ENCODE measurements at regions not wholly inside any gene's neighbourhood (a gene's known extent, or its start where the extent isn't known, plus 50 kb on each side); places are given as distances from the start of the nearest gene placed in this dataset.

GRCh38 chr1:232372431-232372830 lies 257.5 kb downstream of the SIPA1L2 start:
- H3K4me2 ChIP-seq (ENCODE audit: insufficient read depth, low read length): no peak overlapping the region
- no peak overlapping the region for H3K4me3 ChIP-seq (replicated peaks in 1 of 3; ENCODE audit: insufficient read depth in 1 of 3, low read depth in 1 of 3, low read length in 3 of 3)
- CTCF ChIA-PET: no interaction called here
- FAIRE-seq (no peak), DNase-seq (ENCODE audit: low read depth, low spot score) (no peak)
- H3K9me1 ChIP-seq (replicated peaks; ENCODE audit: control insufficient read depth, extremely low read depth, insufficient read depth, low read length): no peaks in the 10 kb centered on the region
- no peaks in the 10 kb centered on the region for H3K9me3 ChIP-seq (replicated peaks; ENCODE audit: control insufficient read depth, insufficient read depth, low read length)
- POLR2A ChIA-PET: no interaction called here
- H4K20me1 ChIP-seq (replicated peaks; ENCODE audit: control insufficient read depth, extremely low read depth, insufficient read depth, low read length): no peaks in the 10 kb centered on the region
- H3K27me3 ChIP-seq (ENCODE audit: control insufficient read depth in 2 of 2, insufficient read depth in 2 of 2, low read length in 2 of 2): no peaks in the 10 kb centered on the region
- BruUV-seq (replicated peaks): no TSS peak
- TF ChIP-seq, protein P1, sequence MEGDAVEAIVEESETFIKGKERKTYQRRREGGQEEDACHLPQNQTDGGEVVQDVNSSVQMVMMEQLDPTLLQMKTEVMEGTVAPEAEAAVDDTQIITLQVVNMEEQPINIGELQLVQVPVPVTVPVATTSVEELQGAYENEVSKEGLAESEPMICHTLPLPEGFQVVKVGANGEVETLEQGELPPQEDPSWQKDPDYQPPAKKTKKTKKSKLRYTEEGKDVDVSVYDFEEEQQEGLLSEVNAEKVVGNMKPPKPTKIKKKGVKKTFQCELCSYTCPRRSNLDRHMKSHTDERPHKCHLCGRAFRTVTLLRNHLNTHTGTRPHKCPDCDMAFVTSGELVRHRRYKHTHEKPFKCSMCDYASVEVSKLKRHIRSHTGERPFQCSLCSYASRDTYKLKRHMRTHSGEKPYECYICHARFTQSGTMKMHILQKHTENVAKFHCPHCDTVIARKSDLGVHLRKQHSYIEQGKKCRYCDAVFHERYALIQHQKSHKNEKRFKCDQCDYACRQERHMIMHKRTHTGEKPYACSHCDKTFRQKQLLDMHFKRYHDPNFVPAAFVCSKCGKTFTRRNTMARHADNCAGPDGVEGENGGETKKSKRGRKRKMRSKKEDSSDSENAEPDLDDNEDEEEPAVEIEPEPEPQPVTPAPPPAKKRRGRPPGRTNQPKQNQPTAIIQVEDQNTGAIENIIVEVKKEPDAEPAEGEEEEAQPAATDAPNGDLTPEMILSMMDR (IDR thresholded peaks at IDR 0.05; ENCODE audit: extremely low read depth in 1 of 2, insufficient read depth in 1 of 2, low read depth in 1 of 2, low read length in 2 of 2): no peak
- no peak for TF ChIP-seq JUN (IDR thresholded peaks at IDR 0.05; ENCODE audit: borderline replicate concordance, insufficient read depth, insufficient read length, low read depth)
- no peaks in the 10 kb centered on the region for H3K36me3 ChIP-seq (ENCODE audit: control insufficient read depth in 2 of 2, extremely low read depth in 1 of 2, insufficient read depth in 2 of 2, low read length in 2 of 2)
- H3K27ac ChIP-seq (ENCODE audit: insufficient read depth, low read depth, low read length): no peak overlapping the region
- H3K9ac ChIP-seq (replicated peaks; ENCODE audit: extremely low read depth, insufficient read depth, low read length): no peak overlapping the region
- intact Hi-C loops (cut with micrococcal nuclease): loop anchor here (10.0 kb wide), 1 partner anchor 508 kb away; no protein-coding TSS in a partner anchor
- dilution Hi-C loops (cut with MboI; ENCODE audit: extremely low pct_ligation_motif_present, low sequenced_read_pairs): no loop called here
- no peak overlapping the region for H2AFZ ChIP-seq (ENCODE audit: low read depth, low read length)
- no peaks in the 10 kb centered on the region for H3K79me2 ChIP-seq (ENCODE audit: control insufficient read depth, insufficient read depth, low read length)
- peaks cover 4% of the 10 kb centered on the region for H3K4me1 ChIP-seq (ENCODE audit: control insufficient read depth, extremely low read depth, insufficient read depth, low read length)

DNA sequence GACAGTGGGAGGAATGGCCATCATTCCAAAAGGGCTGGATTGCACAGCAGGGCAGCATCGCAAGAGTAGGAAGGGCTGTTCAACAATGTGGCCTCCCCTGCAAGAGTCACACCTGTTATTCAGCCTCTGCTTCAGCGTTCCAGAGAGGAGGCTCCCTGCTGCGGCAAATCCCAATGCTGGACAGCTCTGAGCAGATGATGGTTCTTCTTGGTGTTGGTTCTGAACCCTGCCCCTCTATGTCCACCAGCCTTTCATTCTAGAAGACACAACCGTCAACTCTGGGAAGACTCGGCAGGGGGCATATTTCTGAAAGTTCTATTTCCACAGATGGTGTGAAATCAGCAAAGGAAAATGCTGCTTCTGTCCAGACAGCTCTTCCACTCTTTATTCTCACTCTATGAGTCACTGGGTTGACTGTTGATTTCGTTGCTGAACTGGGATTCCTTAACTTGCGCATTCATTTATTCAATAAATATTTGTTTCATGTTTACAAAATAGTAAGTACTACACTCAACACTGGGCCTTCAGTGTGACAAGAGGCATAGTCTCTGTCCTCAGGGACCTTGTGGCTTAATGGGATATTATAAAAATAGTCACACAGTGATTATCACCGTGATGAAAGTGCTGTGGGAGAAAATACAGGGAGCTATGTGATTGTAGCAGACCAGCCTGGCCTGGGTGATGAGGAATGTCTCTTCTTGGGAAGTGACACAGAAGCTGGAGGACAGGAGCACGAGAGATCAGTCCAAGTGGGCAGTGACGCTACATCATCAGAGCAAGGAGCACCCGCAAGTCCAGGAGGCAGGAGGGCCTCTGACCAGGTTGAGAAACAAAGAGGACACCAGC lies 260.3 kb downstream of the SIPA1L2 start:
- intact Hi-C loops (cut with micrococcal nuclease) (loop anchor here (10.0 kb wide), 1 partner anchor 505 kb away; no protein-coding TSS in a partner anchor), dilution Hi-C loops (cut with MboI; ENCODE audit: extremely low pct_ligation_motif_present, low sequenced_read_pairs) (no loop called here)
- Histone ChIP-seq H3K4me3 (replicated peaks in 1 of 3; ENCODE audit: insufficient read depth in 1 of 3, low read depth in 1 of 3, low read length in 3 of 3) (no peak overlapping the region), H3K36me3 (ENCODE audit: control insufficient read depth in 2 of 2, extremely low read depth in 1 of 2, insufficient read depth in 2 of 2, low read length in 2 of 2) (no peaks in the 10 kb centered on the region), H2AFZ (ENCODE audit: low read depth, low read length) (no peak overlapping the region), H3K9me1 (replicated peaks; ENCODE audit: control insufficient read depth, extremely low read depth, insufficient read depth, low read length) (no peaks in the 10 kb centered on the region), H4K20me1 (replicated peaks; ENCODE audit: control insufficient read depth, extremely low read depth, insufficient read depth, low read length) (no peaks in the 10 kb centered on the region), H3K9me3 (replicated peaks; ENCODE audit: control insufficient read depth, insufficient read depth, low read length) (no peaks in the 10 kb centered on the region), H3K4me1 (ENCODE audit: control insufficient read depth, extremely low read depth, insufficient read depth, low read length) (no peaks in the 10 kb centered on the region), H3K9ac (replicated peaks; ENCODE audit: extremely low read depth, insufficient read depth, low read length) (no peak overlapping the region), H3K4me2 (ENCODE audit: insufficient read depth, low read length) (no peak overlapping the region), H3K27me3 (ENCODE audit: control insufficient read depth in 2 of 2, insufficient read depth in 2 of 2, low read length in 2 of 2) (no peaks in the 10 kb centered on the region), H3K27ac (ENCODE audit: insufficient read depth, low read depth, low read length) (no peak overlapping the region), H3K79me2 (ENCODE audit: control insufficient read depth, insufficient read depth, low read length) (no peaks in the 10 kb centered on the region)
- BruUV-seq (replicated peaks): no TSS peak
- CTCF ChIA-PET: no interaction called here
- DNase-seq (ENCODE audit: low read depth, low spot score) (no peak), FAIRE-seq (no peak)
- no peak for TF ChIP-seq POLR2AphosphoS5 (IDR thresholded peaks at IDR 0.05; ENCODE audit: insufficient read depth, low read depth, low read length)
- no peak for TF ChIP-seq MAX (IDR thresholded peaks at IDR 0.05; ENCODE audit: insufficient read depth, insufficient read length)
- TF ChIP-seq GATA2 (IDR thresholded peaks at IDR 0.05; ENCODE audit: insufficient read depth, insufficient read length, low read depth, low read length): no peak
- no peak for TF ChIP-seq MYC (IDR thresholded peaks at IDR 0.05; ENCODE audit: low read depth, low read length)
- TF ChIP-seq EZH2 (IDR thresholded peaks at IDR 0.05; ENCODE audit: borderline replicate concordance, low read depth, low read length, severe bottlenecking): no peak
- no peak for TF ChIP-seq POLR2A (IDR thresholded peaks at IDR 0.05; ENCODE audit: low read depth, low read length)
- TF ChIP-seq, protein P1 (IDR thresholded peaks at IDR 0.05; ENCODE audit: extremely low read depth in 1 of 2, insufficient read depth in 1 of 2, low read depth in 1 of 2, low read length in 2 of 2): no peak
- TF ChIP-seq FOS (IDR thresholded peaks at IDR 0.05; ENCODE audit: borderline replicate concordance, insufficient read depth, low read length): no peak
- no peak for TF ChIP-seq JUN (IDR thresholded peaks at IDR 0.05; ENCODE audit: borderline replicate concordance, insufficient read depth, insufficient read length, low read depth)
- POLR2A ChIA-PET: interaction anchor here (0.7 kb wide), 1 partner anchor 246 kb away, joined by 3 read pairs; no protein-coding TSS in a partner anchor

All from endothelial cell of umbilical vein (primary cell).